T-helper 2 cell treated with Interferon-gamma antibody and Interleukin-4, amounts not matched to agents 5 μg/mL and 100 μg/mL, for 36 hours (primary cell): ENCODE measurements at regions not wholly inside any gene's neighbourhood (a gene's known extent, or its start where the extent isn't known, plus 50 kb on each side); places are given as distances from the start of the nearest gene placed in this dataset.

Source experiments
- DNase-seq: peaks from one replicate; pipeline ENCODE4 v3.0.0; 2021; ENCODE audit warnings: low spot score
- H3K27ac Mint-ChIP-seq: one replicate; pipeline ENCODE4 v1.8.0; 2021; ENCODE audit warnings: mild to moderate bottlenecking, mixed read lengths
- H3K27me3 Mint-ChIP-seq: one replicate; pipeline ENCODE4 v1.8.0; 2021; ENCODE audit warnings: low read depth, mixed read lengths
- H3K36me3 Mint-ChIP-seq: one replicate; pipeline ENCODE4 v1.8.0; 2021; ENCODE audit warnings: low read depth, mixed read lengths
- H3K4me1 Mint-ChIP-seq: one replicate; pipeline ENCODE4 v1.8.0; 2021; ENCODE audit warnings: low read depth, mixed read lengths
- H3K4me3 Mint-ChIP-seq: one replicate; pipeline ENCODE4 v1.8.0; 2022; ENCODE audit warnings: mild to moderate bottlenecking, moderate library complexity, mixed read lengths
- H3K9me3 Mint-ChIP-seq: one replicate; pipeline ENCODE4 v1.8.0; 2021; ENCODE audit warnings: mixed read lengths

- Mint-ChIP-seq H3K4me3 (no peak overlapping the region), H3K4me1 (no peaks in the 10 kb centered on the region), H3K36me3 (no peaks in the 10 kb centered on the region), H3K27me3 (no peaks in the 10 kb centered on the region), H3K9me3 (peaks cover 41% of the 10 kb centered on the region), H3K27ac (no peak overlapping the region)
- DNase-seq: no peak
Observed at GRCh38 chr16:64857411-64857810, 264.5 kb downstream of the CDH11 start.

GRCh38 chr16:64853551-64853950 lies 268.3 kb downstream of the CDH11 start:
- no peaks in the 10 kb centered on the region for H3K4me1 Mint-ChIP-seq
- H3K9me3 Mint-ChIP-seq: peaks cover 40% of the 10 kb centered on the region
- no peak overlapping the region for H3K4me3 Mint-ChIP-seq
- no peaks in the 10 kb centered on the region for H3K36me3 Mint-ChIP-seq
- H3K27ac Mint-ChIP-seq: no peak overlapping the region
- no peak for DNase-seq
- H3K27me3 Mint-ChIP-seq: no peaks in the 10 kb centered on the region

GRCh38 chr16:64846966-64847365 lies 274.9 kb downstream of the CDH11 start:
- no peaks in the 10 kb centered on the region for H3K36me3 Mint-ChIP-seq
- DNase-seq: no peak
- no peaks in the 10 kb centered on the region for H3K4me1 Mint-ChIP-seq
- no peak overlapping the region for H3K4me3 Mint-ChIP-seq
- no peak overlapping the region for H3K27ac Mint-ChIP-seq
- no peaks in the 10 kb centered on the region for H3K27me3 Mint-ChIP-seq
- peaks cover 53% of the 10 kb centered on the region for H3K9me3 Mint-ChIP-seq

- no peaks in the 10 kb centered on the region for H3K4me1 Mint-ChIP-seq
- no peaks in the 10 kb centered on the region for H3K36me3 Mint-ChIP-seq
- H3K4me3 Mint-ChIP-seq: no peak overlapping the region
- no peak for DNase-seq
- peaks cover 56% of the 10 kb centered on the region for H3K9me3 Mint-ChIP-seq
- H3K27ac Mint-ChIP-seq: no peak overlapping the region
- H3K27me3 Mint-ChIP-seq: no peaks in the 10 kb centered on the region
Observed at GRCh38 chr16:64845071-64845470, 276.8 kb downstream of the CDH11 start.

- no peak overlapping the region for H3K27ac Mint-ChIP-seq
- H3K27me3 Mint-ChIP-seq: no peaks in the 10 kb centered on the region
Observed at GRCh38 chr16:64841482-64841881, 280.4 kb downstream of the CDH11 start.

GRCh38 chr16:64841071-64841470 lies 280.8 kb downstream of the CDH11 start:
- no peaks in the 10 kb centered on the region for H3K4me1 Mint-ChIP-seq
- H3K27ac Mint-ChIP-seq: no peak overlapping the region
- no peak for DNase-seq
- H3K36me3 Mint-ChIP-seq: no peaks in the 10 kb centered on the region
- H3K27me3 Mint-ChIP-seq: no peaks in the 10 kb centered on the region
- H3K4me3 Mint-ChIP-seq: no peak overlapping the region
- H3K9me3 Mint-ChIP-seq: peaks cover 63% of the 10 kb centered on the region

More at GRCh38 chr16:64841482-64841881, 280.4 kb downstream of the CDH11 start:
- Mint-ChIP-seq H3K36me3 (no peaks in the 10 kb centered on the region), H3K4me3 (no peak overlapping the region), H3K4me1 (no peaks in the 10 kb centered on the region), H3K9me3 (peaks cover 61% of the 10 kb centered on the region)
- DNase-seq: no peak

GRCh38 chr16:64830653-64831052 lies 291.2 kb downstream of the CDH11 start:
- no peaks in the 10 kb centered on the region for H3K4me1 Mint-ChIP-seq
- no peak for DNase-seq
- no peak overlapping the region for H3K27ac Mint-ChIP-seq
- no peaks in the 10 kb centered on the region for H3K36me3 Mint-ChIP-seq
- no peaks in the 10 kb centered on the region for H3K27me3 Mint-ChIP-seq
- no peak overlapping the region for H3K4me3 Mint-ChIP-seq
- H3K9me3 Mint-ChIP-seq: peaks cover 59% of the 10 kb centered on the region

GRCh38 chr16:64829678-64830077 lies 292.2 kb downstream of the CDH11 start:
- Mint-ChIP-seq H3K36me3 (no peaks in the 10 kb centered on the region), H3K27me3 (no peaks in the 10 kb centered on the region), H3K27ac (no peak overlapping the region), H3K9me3 (peaks cover 59% of the 10 kb centered on the region), H3K4me1 (no peaks in the 10 kb centered on the region), H3K4me3 (no peak overlapping the region)
- DNase-seq: no peak

GRCh38 chr16:64826374-64826773 lies 295.5 kb downstream of the CDH11 start:
- H3K4me3 Mint-ChIP-seq: no peak overlapping the region
- H3K36me3 Mint-ChIP-seq: no peaks in the 10 kb centered on the region
- no peak for DNase-seq
- peaks cover 58% of the 10 kb centered on the region for H3K9me3 Mint-ChIP-seq
- no peaks in the 10 kb centered on the region for H3K4me1 Mint-ChIP-seq
- H3K27ac Mint-ChIP-seq: no peak overlapping the region
- no peaks in the 10 kb centered on the region for H3K27me3 Mint-ChIP-seq

GRCh38 chr16:64823481-64824075 lies 298.3 kb downstream of the CDH11 start:
- H3K9me3 Mint-ChIP-seq: peaks cover 62% of the 10 kb centered on the region
- no peaks in the 10 kb centered on the region for H3K4me1 Mint-ChIP-seq
- no peak overlapping the region for H3K4me3 Mint-ChIP-seq
- no peaks in the 10 kb centered on the region for H3K27me3 Mint-ChIP-seq
- DNase-seq: no peak
- no peak overlapping the region for H3K27ac Mint-ChIP-seq
- no peaks in the 10 kb centered on the region for H3K36me3 Mint-ChIP-seq

GRCh38 chr16:64809876-64810629 lies 311.8 kb downstream of the CDH11 start:
- Mint-ChIP-seq H3K36me3 (no peaks in the 10 kb centered on the region), H3K27me3 (no peaks in the 10 kb centered on the region), H3K4me3 (no peak overlapping the region), H3K27ac (no peak overlapping the region), H3K9me3 (peaks cover 53% of the 10 kb centered on the region), H3K4me1 (no peaks in the 10 kb centered on the region)
- DNase-seq: no peak

- Mint-ChIP-seq H3K4me1 (no peaks in the 10 kb centered on the region), H3K4me3 (no peak overlapping the region)
- DNase-seq: no peak
Observed at GRCh38 chr16:64808474-64808873, 313.4 kb downstream of the CDH11 start.

GRCh38 chr16:64791756-64792155 lies 330.1 kb downstream of the CDH11 start:
- H3K27me3 Mint-ChIP-seq: no peaks in the 10 kb centered on the region
- peaks cover 44% of the 10 kb centered on the region for H3K9me3 Mint-ChIP-seq
- H3K4me3 Mint-ChIP-seq: no peak overlapping the region
- H3K36me3 Mint-ChIP-seq: no peaks in the 10 kb centered on the region
- no peak for DNase-seq
- no peaks in the 10 kb centered on the region for H3K4me1 Mint-ChIP-seq
- H3K27ac Mint-ChIP-seq: no peak overlapping the region

More at GRCh38 chr16:64808474-64808873, 313.4 kb downstream of the CDH11 start:
- no peaks in the 10 kb centered on the region for H3K36me3 Mint-ChIP-seq
- no peak overlapping the region for H3K27ac Mint-ChIP-seq
- peaks cover 53% of the 10 kb centered on the region for H3K9me3 Mint-ChIP-seq
- H3K27me3 Mint-ChIP-seq: no peaks in the 10 kb centered on the region

GRCh38 chr16:64784635-64785034 lies 337.2 kb downstream of the CDH11 start:
- Mint-ChIP-seq H3K36me3 (no peaks in the 10 kb centered on the region), H3K4me1 (no peaks in the 10 kb centered on the region), H3K4me3 (no peak overlapping the region), H3K27ac (no peak overlapping the region), H3K9me3 (peaks cover 39% of the 10 kb centered on the region), H3K27me3 (no peaks in the 10 kb centered on the region)
- no peak for DNase-seq

- no peak for DNase-seq
- Mint-ChIP-seq H3K4me1 (no peaks in the 10 kb centered on the region), H3K36me3 (no peaks in the 10 kb centered on the region), H3K27ac (no peak overlapping the region), H3K27me3 (no peaks in the 10 kb centered on the region), H3K4me3 (no peak overlapping the region), H3K9me3 (peaks cover 42% of the 10 kb centered on the region)
Observed at GRCh38 chr16:64782484-64782883, 339.4 kb downstream of the CDH11 start.
